DND-41 (cell line): ENCODE measurements at regions not wholly inside any gene's neighbourhood (a gene's known extent, or its start where the extent isn't known, plus 50 kb on each side); places are given as distances from the start of the nearest gene placed in this dataset.

Source experiments
- ATAC-seq: fragments of 200-7000 bp; cut with Tn5 transposase; 3 replicates; pipeline ENCODE4 v1.9.1; 2021; ENCODE audit warnings: low read depth; ENCODE audit not compliant: insufficient read depth
- DNase-seq: peaks from one replicate; pipeline ENCODE4 v3.0.0-alpha.2; 2020
- H2AFZ ChIP-seq: 2 replicates; pipeline ENCODE4 v1.6.0; 2012; ENCODE audit warnings: low read depth, low read length
- H3K27ac ChIP-seq: 2 replicates; pipeline ENCODE4 v1.5.1; 2012; ENCODE audit warnings: low read length, inconsistent platforms
- H3K27me3 ChIP-seq: fragments of 200-600 bp; sonication (generic); 2 replicates; pipeline ENCODE4 v1.6.0; 2012; ENCODE audit warnings: low read length, mild to moderate bottlenecking, inconsistent platforms; ENCODE audit not compliant: insufficient read depth, poor library complexity
- H3K36me3 ChIP-seq: 2 replicates; pipeline ENCODE4 v1.5.1; 2012; ENCODE audit warnings: low read length, inconsistent platforms; ENCODE audit not compliant: insufficient read depth
- H3K4me1 ChIP-seq: 2 replicates; pipeline ENCODE4 v1.5.1; 2012; ENCODE audit warnings: mild to moderate bottlenecking, low read length; ENCODE audit not compliant: insufficient read depth
- H3K4me2 ChIP-seq: 2 replicates; pipeline ENCODE4 v1.6.0; 2012; ENCODE audit warnings: mild to moderate bottlenecking, moderate library complexity, low read length, inconsistent platforms; ENCODE audit not compliant: insufficient read depth
- H3K4me3 ChIP-seq, 2 experiments: fragments of 200-600 bp in 1 of 2; shearing (Covaris generic) in 1 of 2; 2 replicates each; pipeline ENCODE4 v1.5.1; 2012 to 2016; ENCODE audit warnings: inconsistent platforms in 2 of 2, low read length in 2 of 2, mild to moderate bottlenecking in 2 of 2, low read depth in 1 of 2, moderate library complexity in 1 of 2
- H3K79me2 ChIP-seq: 2 replicates; pipeline ENCODE4 v1.6.0; 2012; ENCODE audit warnings: low read length, inconsistent platforms; ENCODE audit not compliant: insufficient read depth
- H3K9ac ChIP-seq: 2 replicates; pipeline ENCODE4 v1.6.0; 2012; ENCODE audit warnings: low read depth, mild to moderate bottlenecking, inconsistent platforms, low read length, moderate library complexity
- H3K9me3 ChIP-seq: 2 replicates; pipeline ENCODE4 v1.5.1; 2012; ENCODE audit warnings: low read length, moderate library complexity, mild to moderate bottlenecking, inconsistent platforms; ENCODE audit not compliant: insufficient read depth, severe bottlenecking
- H4K20me1 ChIP-seq: 2 replicates; pipeline ENCODE4 v1.6.0; 2012; ENCODE audit warnings: low read length; ENCODE audit not compliant: insufficient read depth
- CTCF ChIP-seq: IDR thresholded peaks from 2 replicates; pipeline ENCODE4 v1.5.1; 2012; ENCODE audit warnings: borderline replicate concordance, low read length, moderate library complexity, mild to moderate bottlenecking; ENCODE audit not compliant: poor library complexity, severe bottlenecking; ENCODE audit errors: extremely low read depth
- EZH2 ChIP-seq: IDR thresholded peaks from 3 replicates; pipeline ENCODE4 v1.6.1; 2012; ENCODE audit warnings: borderline replicate concordance, low read depth, mild to moderate bottlenecking, moderate library complexity, low read length, inconsistent platforms; ENCODE audit not compliant: severe bottlenecking

DNA sequence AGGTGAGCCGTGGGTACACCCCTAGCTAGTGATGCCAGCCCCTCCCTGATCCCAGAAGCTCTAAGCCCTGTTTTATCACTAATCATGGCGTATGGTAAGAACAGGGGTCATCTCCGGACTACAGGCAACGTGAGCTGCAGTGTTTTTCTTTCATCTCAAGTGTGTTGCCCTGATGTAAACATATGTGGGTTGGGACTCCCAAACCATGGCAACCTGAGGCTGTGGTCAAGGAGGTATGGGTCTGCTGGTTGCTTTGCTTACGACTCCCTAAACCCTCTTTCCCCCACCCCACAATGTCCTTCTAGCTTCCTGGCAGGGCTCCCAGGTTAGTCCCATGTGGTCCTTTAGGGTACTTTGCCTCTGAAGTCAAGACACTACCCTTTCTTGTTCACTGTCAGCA lies 53.6 kb upstream of the AFF3 start:
- no peaks in the 10 kb centered on the region for H4K20me1 ChIP-seq
- H3K4me3 ChIP-seq, result no peak overlapping the region
- ATAC-seq (no peak), DNase-seq (no peak)
- H2AFZ ChIP-seq, result no peak overlapping the region
- no peaks in the 10 kb centered on the region for H3K79me2 ChIP-seq
- no peak overlapping the region for H3K4me2 ChIP-seq
- no peaks in the 10 kb centered on the region for H3K36me3 ChIP-seq
- no peaks in the 10 kb centered on the region for H3K9me3 ChIP-seq
- no peaks in the 10 kb centered on the region for H3K4me1 ChIP-seq
- H3K27ac ChIP-seq, result no peak overlapping the region
- TF ChIP-seq CTCF (no peak), EZH2 (no peak)
- no peak overlapping the region for H3K9ac ChIP-seq
- no peaks in the 10 kb centered on the region for H3K27me3 ChIP-seq

DNA sequence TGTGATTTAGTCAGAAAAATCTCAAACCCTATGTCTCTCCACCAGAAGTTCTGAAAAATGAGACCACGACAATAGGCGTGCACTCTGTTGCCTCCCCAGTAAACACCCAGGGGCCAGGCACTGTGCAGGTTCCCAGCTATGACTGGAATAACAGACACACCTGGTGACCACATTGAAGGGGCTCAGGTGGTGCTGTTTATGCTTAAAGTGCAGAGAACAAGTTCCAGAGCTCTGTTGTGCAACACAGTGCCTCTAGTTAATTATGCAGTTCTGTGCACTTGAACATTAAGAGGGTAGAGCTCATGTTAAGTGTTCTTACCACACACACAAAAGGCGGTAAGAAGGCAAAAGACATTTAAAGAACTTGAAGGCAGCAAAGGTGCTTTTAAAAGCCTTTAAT lies 52.6 kb upstream of the AFF3 start:
- H3K36me3 ChIP-seq, result no peaks in the 10 kb centered on the region
- no peaks in the 10 kb centered on the region for H4K20me1 ChIP-seq
- no peak overlapping the region for H3K9ac ChIP-seq
- no peaks in the 10 kb centered on the region for H3K79me2 ChIP-seq
- no peak overlapping the region for H3K27ac ChIP-seq
- DNase-seq (no peak), ATAC-seq (no peak)
- no peaks in the 10 kb centered on the region for H3K27me3 ChIP-seq
- H3K9me3 ChIP-seq, result no peaks in the 10 kb centered on the region
- TF ChIP-seq CTCF, result no peak
- no peak for TF ChIP-seq EZH2
- no peak overlapping the region for H3K4me3 ChIP-seq
- no peak overlapping the region for H2AFZ ChIP-seq
- H3K4me2 ChIP-seq, result no peak overlapping the region
- no peaks in the 10 kb centered on the region for H3K4me1 ChIP-seq

DNA sequence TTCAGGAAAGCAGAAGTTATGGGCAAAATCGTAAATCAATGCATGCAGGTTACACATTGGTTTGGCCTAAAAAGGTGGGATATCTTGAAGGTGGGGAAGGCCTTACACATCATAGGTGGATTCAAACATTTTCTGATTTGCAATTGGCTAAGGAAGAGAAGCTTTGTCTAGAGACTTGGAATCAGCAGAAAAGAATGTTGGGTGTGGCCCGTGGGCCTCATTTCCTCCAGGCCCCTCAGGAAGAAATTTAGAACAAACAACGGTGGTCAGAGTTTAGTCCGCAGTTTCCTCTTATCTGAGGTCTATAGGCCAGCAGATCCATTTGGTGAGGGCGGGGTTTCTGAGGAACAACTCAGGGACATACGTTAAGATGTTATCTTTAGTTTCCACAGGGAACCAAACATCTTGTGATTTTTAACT lies 50.9 kb upstream of the AFF3 start:
- Histone ChIP-seq H3K4me1 (no peaks in the 10 kb centered on the region), H3K36me3 (no peaks in the 10 kb centered on the region), H3K27me3 (no peaks in the 10 kb centered on the region), H3K79me2 (no peaks in the 10 kb centered on the region), H2AFZ (no peak overlapping the region), H4K20me1 (no peaks in the 10 kb centered on the region), H3K9me3 (no peaks in the 10 kb centered on the region), H3K4me2 (no peak overlapping the region), H3K27ac (no peak overlapping the region), H3K4me3 (no peak overlapping the region), H3K9ac (no peak overlapping the region)
- ATAC-seq, result no peak
- DNase-seq, result no peak
- TF ChIP-seq CTCF (no peak), EZH2 (no peak)

DNA sequence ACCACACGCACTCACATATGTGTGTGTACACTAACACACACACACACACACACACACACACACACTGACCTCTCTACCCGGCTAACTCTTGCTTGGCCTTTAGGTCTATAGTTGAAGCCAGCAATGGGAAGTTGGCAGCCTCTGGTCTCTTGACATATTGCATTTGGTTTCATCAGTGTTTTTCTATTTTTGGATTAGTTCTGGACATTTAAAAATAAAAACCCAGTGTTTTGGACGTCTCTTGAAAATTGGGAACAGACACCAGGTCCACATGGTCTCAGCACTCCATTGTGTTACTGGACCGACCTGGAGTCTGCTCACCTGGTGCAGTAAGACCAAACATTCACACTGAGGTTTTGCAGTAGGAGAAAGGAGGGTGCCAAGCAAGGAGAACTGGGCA lies 50.4 kb upstream of the AFF3 start:
- Histone ChIP-seq H3K9ac (no peak overlapping the region), H2AFZ (no peak overlapping the region), H3K27ac (no peak overlapping the region), H3K79me2 (no peaks in the 10 kb centered on the region), H3K4me3 (no peak overlapping the region), H3K27me3 (no peaks in the 10 kb centered on the region), H4K20me1 (no peaks in the 10 kb centered on the region), H3K36me3 (no peaks in the 10 kb centered on the region), H3K4me1 (no peaks in the 10 kb centered on the region), H3K9me3 (no peaks in the 10 kb centered on the region), H3K4me2 (no peak overlapping the region)
- TF ChIP-seq CTCF, result no peak
- TF ChIP-seq EZH2, result no peak
- DNase-seq, result no peak
- ATAC-seq, result no peak
